HepG2 (cell line): ENCODE measurements at regions not wholly inside any gene's neighbourhood (a gene's known extent, or its start where the extent isn't known, plus 50 kb on each side); places are given as distances from the start of the nearest gene placed in this dataset.

Experiments used
- ERF ChIP-seq: IDR thresholded peaks from 2 replicates; pipeline ENCODE4 v1.6.1; 2018; ENCODE audit warnings: missing biosample characterization, missing genetic modification reagents
- MAFK ChIP-seq, 2 experiments: IDR thresholded peaks in 1 of 2; conservative IDR thresholded peaks in 1 of 2; 2 replicates each; pipeline ENCODE4 v1.6.1; 2011; ENCODE audit warnings: improper control_type of control experiment in 2 of 2, low read length in 2 of 2
- MIER3 ChIP-seq: IDR thresholded peaks from 2 replicates; pipeline ENCODE4 v1.6.1; 2016; ENCODE audit warnings: missing compliant biosample characterization, borderline replicate concordance
- NCOA2 ChIP-seq: sonication (generic); formaldehyde crosslinking; IDR thresholded peaks from 2 replicates; pipeline ENCODE4 v1.8.0; 2022; ENCODE audit warnings: inconsistent platforms
- PAF1 ChIP-seq: IDR thresholded peaks from 2 replicates; pipeline ENCODE4 v1.6.1; 2016; ENCODE audit warnings: missing genetic modification reagents, missing compliant biosample characterization
- PHF5A ChIP-seq: IDR thresholded peaks from one replicate; pipeline ENCODE4 v1.6.1; 2018; ENCODE audit warnings: low read depth, missing genetic modification reagents; ENCODE audit not compliant: unreplicated experiment
- SAP130 ChIP-seq: IDR thresholded peaks from 2 replicates; pipeline ENCODE4 v1.6.1; 2016; ENCODE audit warnings: low read depth
- SPEN ChIP-seq: sonication (generic); formaldehyde crosslinking; IDR thresholded peaks from 2 replicates; pipeline ENCODE4 v1.5.1; 2020; ENCODE audit warnings: low read depth, mild to moderate bottlenecking, missing genetic modification reagents
- ZFY ChIP-seq: sonication (generic); formaldehyde crosslinking; IDR thresholded peaks from 2 replicates; pipeline ENCODE4 v1.4.0; 2020; ENCODE audit warnings: missing genetic modification reagents
- ZNF329 ChIP-seq: sonication (generic); formaldehyde crosslinking; IDR thresholded peaks from 2 replicates; pipeline ENCODE4 v1.9.0; 2021; ENCODE audit warnings: low read depth, mild to moderate bottlenecking, missing genetic modification reagents
- ZNF543 ChIP-seq: sonication (generic); formaldehyde crosslinking; IDR thresholded peaks from 2 replicates; pipeline ENCODE4 v1.4.0; 2020; ENCODE audit warnings: mild to moderate bottlenecking, missing genetic modification reagents
- ZNF556 ChIP-seq: sonication (generic); formaldehyde crosslinking; IDR thresholded peaks from 2 replicates; pipeline ENCODE4 v1.4.0; 2020; ENCODE audit warnings: mild to moderate bottlenecking, missing genetic modification reagents, borderline replicate concordance
- ZNF660 ChIP-seq: sonication (generic); formaldehyde crosslinking; IDR thresholded peaks from 2 replicates; pipeline ENCODE4 v1.5.1; 2020; ENCODE audit warnings: mild to moderate bottlenecking, low read depth, missing genetic modification reagents, borderline replicate concordance
- TF ChIP-seq, protein P1 (sequence below): sonication (generic); formaldehyde crosslinking; IDR thresholded peaks from 2 replicates; pipeline ENCODE4 v1.5.0; 2020; ENCODE audit warnings: mild to moderate bottlenecking, missing genetic modification reagents
- TF ChIP-seq, protein P2 (sequence below): IDR thresholded peaks from 2 replicates; pipeline ENCODE4 v1.6.1; 2018; ENCODE audit warnings: missing genetic modification reagents
- TF ChIP-seq, protein P3 (sequence below): sonication (generic); formaldehyde crosslinking; IDR thresholded peaks from 2 replicates; pipeline ENCODE4 v1.4.0; 2020; ENCODE audit warnings: missing genetic modification reagents, mild to moderate bottlenecking, borderline replicate concordance

DNA sequence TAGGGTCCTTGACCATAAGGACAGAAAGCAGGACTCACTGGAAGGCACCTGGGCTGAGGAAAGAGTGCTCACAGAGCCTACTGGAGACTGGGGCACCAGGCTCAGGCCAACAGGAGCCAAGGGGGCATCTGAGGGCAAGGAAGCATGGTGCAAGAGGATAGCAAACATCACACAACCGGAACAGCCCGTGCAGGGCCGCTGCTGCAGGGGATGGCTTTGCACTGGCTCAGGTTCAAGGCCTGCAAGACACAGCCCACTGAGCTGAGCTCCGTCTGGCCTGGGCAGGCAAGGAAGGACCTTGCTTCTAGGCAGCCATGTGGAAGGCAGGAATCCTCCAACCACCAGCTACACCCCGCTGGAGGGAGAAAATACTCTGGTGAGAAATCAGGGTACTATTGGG, 59.8 kb upstream of the KIF26B start (continued):
- TF ChIP-seq NCOA2 (peak; percentile 84), SAP130 (CRISPR knock-in tag) (peak; percentile 52; the same call in 1 of the 2 replicates), PAF1 (CRISPR knock-in tag) (no peak), ZNF556 (CRISPR knock-in tag) (0 out of 2 replicates have a peak, but pooled peaks have one; percentile 59), MIER3 (CRISPR knock-in tag) (peak; percentile 68; the same call in 1 of the 2 replicates), ZNF543 (CRISPR knock-in tag) (no peak), ZFY (CRISPR knock-in tag) (peak; percentile 59; the same call in 1 of the 2 replicates), PHF5A (no peak), ZNF329 (CRISPR knock-in tag) (no peak), ERF (CRISPR knock-in tag) (peak; percentile 60; the same call in 1 of the 2 replicates), SPEN (peak; percentile 59; the same call in 1 of the 2 replicates), ZNF660 (CRISPR knock-in tag) (no peak), MAFK (conservative IDR thresholded peaks at IDR 0.05 in 1 of 2, IDR thresholded peaks at IDR 0.05 in 1 of 2; ENCODE audit: low read length in 2 of 2) (no peak)
- TF ChIP-seq, protein P1, sequence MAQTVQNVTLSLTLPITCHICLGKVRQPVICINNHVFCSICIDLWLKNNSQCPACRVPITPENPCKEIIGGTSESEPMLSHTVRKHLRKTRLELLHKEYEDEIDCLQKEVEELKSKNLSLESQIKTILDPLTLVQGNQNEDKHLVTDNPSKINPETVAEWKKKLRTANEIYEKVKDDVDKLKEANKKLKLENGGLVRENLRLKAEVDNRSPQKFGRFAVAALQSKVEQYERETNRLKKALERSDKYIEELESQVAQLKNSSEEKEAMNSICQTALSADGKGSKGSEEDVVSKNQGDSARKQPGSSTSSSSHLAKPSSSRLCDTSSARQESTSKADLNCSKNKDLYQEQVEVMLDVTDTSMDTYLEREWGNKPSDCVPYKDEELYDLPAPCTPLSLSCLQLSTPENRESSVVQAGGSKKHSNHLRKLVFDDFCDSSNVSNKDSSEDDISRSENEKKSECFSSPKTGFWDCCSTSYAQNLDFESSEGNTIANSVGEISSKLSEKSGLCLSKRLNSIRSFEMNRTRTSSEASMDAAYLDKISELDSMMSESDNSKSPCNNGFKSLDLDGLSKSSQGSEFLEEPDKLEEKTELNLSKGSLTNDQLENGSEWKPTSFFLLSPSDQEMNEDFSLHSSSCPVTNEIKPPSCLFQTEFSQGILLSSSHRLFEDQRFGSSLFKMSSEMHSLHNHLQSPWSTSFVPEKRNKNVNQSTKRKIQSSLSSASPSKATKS (CRISPR knock-in tag): no peak
- TF ChIP-seq, protein P2, sequence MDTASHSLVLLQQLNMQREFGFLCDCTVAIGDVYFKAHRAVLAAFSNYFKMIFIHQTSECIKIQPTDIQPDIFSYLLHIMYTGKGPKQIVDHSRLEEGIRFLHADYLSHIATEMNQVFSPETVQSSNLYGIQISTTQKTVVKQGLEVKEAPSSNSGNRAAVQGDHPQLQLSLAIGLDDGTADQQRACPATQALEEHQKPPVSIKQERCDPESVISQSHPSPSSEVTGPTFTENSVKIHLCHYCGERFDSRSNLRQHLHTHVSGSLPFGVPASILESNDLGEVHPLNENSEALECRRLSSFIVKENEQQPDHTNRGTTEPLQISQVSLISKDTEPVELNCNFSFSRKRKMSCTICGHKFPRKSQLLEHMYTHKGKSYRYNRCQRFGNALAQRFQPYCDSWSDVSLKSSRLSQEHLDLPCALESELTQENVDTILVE (CRISPR knock-in tag): no peak
- TF ChIP-seq, protein P3, sequence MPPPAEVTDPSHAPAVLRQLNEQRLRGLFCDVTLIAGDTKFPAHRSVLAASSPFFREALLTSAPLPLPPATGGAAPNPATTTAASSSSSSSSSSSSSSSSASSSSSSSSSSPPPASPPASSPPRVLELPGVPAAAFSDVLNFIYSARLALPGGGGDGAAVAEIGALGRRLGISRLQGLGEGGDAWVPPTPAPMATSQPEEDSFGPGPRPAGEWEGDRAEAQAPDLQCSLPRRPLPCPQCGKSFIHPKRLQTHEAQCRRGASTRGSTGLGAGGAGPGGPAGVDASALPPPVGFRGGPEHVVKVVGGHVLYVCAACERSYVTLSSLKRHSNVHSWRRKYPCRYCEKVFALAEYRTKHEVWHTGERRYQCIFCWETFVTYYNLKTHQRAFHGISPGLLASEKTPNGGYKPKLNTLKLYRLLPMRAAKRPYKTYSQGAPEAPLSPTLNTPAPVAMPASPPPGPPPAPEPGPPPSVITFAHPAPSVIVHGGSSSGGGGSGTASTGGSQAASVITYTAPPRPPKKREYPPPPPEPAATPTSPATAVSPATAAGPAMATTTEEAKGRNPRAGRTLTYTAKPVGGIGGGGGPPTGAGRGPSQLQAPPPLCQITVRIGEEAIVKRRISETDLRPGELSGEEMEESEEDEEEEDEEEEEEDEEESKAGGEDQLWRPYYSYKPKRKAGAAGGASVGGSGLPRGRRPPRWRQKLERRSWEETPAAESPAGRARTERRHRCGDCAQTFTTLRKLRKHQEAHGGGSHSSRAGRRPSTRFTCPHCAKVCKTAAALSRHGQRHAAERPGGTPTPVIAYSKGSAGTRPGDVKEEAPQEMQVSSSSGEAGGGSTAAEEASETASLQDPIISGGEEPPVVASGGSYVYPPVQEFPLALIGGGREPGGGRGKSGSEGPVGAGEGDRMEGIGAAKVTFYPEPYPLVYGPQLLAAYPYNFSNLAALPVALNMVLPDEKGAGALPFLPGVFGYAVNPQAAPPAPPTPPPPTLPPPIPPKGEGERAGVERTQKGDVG (CRISPR knock-in tag): no peak
